Left renal cortex interstitium (tissue), 4 donors: ENCODE measurements at regions not wholly inside any gene's neighbourhood (a gene's known extent, or its start where the extent isn't known, plus 50 kb on each side); places are given as distances from the start of the nearest gene placed in this dataset.

ENCODE experiments used
- DNase-seq, 4 donors: peaks; one replicate each; pipeline ENCODE4 v3.0.0-alpha.2; 2013; ENCODE audit warnings: low read depth in 4 of 4, low spot score in 2 of 4, missing footprints in 1 of 4

DNA sequence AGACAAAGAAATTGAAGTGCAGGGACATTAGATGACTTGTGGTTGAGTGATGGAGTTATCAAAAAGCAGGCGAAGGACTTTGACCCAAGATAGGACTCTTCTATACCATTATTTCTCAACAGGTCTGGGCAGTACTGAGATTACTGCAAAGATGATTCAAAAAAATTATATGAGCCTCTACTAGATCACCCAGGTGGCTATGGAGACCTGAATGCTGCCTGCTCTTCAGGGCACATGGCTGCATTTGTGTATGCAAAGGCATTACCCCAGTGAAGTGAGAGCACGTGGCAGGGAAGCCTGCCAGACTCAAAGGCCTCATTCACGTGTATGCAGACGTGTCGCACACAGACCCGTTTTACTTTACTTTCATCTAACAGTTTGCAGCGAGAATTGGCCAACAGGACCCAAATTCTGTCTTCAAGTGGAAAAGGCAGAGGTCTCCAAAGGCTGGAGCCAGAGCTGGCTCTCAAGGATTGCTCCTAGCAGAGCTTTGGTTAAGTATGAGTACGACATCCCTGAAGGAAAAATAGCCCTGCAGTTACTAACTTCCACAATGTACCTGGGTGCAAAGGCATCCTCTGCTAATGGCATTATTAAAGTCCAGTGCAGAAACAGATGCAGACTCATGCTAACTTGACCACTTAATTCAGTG, 113.8 kb upstream of the ARMC2 start:
- no peak for DNase-seq

DNA sequence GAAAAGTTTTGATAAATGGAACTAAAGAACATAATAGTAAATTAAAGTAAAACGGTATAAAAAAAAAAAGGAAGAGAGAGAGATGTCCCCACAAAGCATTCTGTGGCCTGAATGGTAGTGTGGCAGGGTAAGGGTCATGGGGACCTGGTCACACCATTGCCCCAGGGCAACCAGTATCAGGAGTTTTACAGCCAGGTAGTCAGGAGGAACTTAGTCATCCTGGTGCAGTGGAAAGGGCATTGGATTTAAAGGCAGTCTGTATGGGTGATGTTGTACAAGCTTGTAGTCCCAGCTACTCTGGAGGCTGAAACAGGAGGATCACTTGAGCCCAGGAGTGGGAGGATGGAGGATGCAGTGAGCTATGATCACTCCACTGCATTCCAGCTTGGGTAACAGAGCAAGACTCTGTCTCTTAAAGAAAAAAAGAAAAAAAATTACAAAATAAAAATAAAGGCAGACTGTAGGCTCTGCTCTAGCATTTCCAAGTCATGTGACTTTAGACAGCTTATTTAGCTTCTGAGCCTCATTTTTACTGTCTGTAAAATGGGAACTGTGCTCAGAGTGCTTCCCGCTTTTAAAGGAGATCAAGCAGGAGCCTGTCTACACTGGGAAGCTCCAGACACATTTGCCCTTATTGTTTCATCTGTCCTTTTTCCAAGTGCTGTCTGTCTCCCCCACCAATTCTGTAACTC, 112.8 kb upstream of the ARMC2 start:
- DNase-seq, result no peak

GRCh38 chr6:108736002-108736361, 112.2 kb upstream of the ARMC2 start:
- DNase-seq, result no peak

DNA sequence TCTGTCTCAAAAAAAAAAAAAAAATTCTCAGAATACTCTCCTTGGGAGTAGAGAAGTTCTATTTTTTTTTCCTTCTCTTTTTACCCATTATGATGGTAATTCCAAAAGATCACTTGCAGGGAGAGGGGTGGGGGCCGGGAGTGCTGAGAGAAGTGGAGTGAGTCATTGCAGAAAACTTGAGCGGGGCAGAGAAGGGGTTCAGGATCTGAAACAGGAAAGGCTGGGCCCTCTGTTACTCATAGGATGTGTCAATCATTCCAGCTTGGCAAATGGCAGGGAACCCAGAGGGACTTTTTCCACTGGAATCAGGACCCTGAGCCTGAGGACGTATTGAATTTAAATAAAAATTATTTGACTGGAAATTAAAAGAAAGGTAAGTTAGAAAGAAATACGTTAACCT, 111.4 kb upstream of the ARMC2 start:
- DNase-seq, result no peak

DNA sequence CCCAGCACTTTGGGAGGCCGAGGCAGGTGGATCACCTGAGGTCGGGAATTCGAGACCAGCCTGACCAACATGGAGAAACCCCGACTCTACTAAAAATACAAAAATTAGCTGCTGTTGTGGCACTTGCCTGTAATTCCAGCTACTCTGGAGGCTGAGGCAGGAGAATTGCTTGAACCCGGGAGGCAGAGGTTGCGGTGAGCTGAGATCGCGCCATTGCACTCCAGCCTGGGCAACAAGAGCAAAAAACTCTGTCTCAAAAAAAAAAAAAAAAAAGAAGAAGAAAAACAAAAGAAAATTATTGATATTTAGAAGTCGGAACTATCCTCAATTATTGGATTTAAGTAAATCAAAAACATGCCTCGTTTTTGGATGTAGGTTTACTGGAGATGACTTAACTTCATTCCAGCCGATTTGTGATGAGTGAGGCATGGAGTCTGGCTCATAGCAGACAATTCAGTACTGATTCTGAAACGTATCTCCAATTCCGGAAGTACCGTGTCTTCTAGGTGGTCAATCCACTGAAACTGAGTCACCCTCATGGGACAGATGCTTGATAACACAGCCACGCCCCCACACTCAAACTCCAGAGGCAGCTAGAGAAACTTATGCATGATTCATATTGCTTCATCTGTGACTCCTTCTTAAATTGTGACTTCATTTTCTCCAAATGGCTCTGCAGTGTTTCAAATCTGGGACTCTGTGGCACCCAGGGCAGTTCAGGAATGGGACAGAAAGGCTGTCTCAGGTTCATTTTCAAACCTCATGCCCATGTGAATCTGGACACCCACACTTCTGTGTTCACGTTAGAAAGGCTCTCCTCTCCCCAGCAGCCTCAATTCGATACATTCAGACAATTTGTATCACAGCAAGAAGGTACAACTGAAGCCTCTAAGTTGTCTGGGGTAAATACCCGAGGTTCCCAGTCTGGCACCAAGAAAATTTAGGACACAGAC, 110.4 kb upstream of the ARMC2 start:
- DNase-seq, result no peak

DNA sequence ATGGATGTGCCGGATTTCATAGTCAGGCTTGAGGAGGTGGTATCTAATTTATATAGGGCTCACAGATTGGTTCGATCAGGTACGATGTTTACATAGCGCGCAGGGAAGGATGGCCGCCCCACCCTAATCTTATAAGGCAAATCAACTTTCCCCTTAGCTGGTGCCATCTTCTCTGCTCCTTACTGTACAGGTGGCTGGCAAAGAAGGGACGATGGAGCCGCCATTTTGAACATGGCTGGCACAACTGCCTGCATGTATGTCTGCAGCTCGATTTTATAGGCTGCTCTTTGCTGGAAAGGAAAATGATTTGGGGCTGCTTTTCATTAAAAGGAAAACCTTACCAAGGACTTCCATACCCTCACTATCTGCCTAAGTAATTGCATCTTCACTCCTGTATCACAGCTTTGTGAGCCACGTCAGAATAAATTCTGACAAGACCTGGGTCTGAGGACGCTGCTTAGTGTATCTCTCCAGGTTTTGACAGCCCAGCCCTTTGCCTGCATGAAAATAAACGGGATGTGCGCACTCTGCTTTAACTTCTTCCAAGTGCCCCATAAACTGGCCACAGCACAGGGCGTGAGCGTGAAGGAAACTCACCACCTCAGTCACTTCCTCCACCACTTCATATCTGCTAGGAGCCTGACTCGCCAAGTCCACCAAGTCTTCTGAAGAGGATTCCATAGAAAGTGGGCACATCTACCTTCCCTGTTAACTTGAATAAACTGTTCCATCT, 109.4 kb upstream of the ARMC2 start:
- no peak for DNase-seq

DNA sequence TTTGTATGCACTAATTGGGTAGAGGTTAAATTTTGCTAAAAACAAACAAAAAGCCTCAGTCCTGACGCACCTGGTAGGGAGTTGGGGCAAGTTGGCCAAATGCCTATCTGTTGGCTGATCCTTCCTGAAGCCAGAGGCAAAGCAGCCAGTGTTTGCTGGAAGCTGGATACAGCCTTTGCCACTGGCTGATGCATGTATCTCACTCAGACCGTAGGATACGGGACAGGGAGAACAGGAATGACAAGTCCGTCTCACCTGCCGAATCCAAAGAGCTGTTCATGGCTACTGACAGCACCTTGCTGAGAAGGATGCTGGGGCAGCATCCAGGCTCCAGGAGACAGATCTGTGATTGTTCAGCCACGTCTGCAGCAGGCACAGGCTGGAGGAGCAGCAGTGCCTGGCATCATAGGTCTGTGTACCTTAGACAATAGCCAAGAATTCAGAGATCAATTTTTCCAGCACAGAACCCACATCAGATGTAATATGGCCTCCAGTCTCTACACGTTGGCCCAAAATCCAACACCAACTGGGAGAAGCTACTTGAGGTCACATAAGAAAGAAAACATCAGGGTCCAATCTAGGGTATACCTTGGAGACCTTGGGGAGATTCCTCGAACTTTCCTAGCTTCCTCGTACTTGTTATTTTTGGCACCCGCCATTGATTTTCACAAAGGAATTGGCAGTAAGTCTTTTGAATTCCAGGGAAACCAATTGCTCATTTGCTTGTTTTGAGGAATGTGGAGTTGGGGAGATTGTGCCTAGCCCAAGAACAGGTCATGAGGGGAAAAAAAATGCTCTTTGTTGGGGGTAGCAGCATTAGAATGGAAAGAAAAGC, 108.5 kb upstream of the ARMC2 start:
- DNase-seq, result no peak

GRCh38 chr6:108741331-108741989, 106.8 kb upstream of the ARMC2 start:
- DNase-seq, result no peak

- DNase-seq, result no peak
Observed at GRCh38 chr6:108742041-108742440, 106.2 kb upstream of the ARMC2 start.

DNA sequence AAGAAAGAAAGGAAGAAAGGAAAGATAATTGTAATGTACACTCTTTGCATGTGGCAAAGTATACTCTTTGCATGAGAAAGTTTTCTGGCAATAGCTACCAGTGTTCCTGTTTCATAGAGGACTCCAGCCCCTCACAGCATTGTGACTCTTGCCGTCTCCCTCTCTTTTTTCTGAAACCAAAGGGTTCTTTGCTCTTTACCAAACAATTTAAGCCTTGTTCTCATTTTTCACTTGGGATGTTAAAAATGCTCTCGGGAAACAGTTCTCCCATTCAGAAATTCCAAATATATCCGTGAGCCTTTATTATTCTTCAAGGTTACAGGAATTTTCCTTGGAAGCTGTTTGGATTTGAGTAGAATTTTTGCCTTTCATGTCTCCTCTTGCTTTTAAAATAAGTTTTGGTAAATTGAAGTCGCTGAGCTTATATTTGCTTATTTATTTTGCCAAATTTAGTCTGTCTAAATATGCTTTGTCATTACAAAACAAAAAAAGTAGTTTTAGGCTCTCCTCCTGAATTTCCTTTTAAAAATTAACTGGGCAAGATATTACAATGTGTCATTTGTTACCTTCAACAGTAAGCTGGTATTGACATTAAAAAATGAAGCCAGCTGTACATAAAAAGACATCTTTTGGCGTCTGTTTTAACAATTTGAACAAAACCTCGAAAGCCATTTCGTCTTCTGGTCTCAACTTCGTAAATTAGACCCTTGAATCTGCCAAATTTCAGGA, 103.8 kb upstream of the ARMC2 start:
- DNase-seq, result no peak

DNA sequence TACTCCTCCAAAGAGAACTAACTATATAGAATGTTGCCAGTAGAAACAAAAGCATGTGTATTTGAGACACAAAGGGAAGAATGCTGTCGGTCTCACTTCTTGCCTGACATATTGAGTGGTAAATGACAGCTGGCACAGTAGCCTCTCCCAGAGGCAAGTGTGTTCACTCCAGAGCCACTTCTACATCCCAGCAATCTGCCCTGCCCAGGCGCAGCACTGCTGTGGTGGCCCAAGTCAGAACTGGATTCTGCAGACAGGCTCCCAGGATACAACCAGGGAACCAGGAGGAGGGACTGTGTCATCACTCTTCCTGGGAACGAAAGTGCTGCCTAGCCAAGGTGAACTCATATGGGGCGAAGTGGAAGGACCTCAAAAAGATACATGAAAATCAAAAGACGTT, 103.2 kb upstream of the ARMC2 start:
- no peak for DNase-seq

DNA sequence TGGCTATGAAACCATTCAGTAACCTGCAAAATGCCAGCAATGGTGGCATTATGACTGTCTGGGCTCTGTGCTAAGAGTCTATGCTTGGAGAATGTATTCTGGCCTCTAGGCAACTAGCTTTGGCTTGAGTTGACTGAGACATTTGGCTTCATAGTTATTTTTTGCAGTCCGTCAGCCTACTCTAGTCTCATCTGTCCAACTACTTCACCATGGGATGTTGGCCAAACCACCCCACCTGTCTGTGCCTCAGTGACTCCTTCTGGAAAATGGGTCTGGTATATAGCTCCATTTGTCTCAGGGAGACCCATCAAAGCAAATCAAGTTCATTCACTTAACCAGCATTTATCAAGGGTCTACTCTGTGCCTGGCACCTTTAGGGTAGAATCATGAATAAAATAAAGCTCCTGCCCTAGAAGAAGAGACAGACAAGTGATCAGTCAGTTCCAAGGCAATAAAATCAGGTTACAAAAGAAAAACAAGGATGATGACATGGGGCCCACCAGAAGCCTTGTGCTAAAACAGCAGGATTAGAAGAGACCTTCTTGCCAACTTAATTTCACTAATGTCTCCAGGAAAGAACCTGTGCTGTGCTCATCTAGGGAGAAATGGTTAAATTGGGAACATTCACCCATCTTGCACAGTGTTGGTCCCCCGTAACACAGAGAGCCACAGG, 102.4 kb upstream of the ARMC2 start:
- DNase-seq, result no peak

DNA sequence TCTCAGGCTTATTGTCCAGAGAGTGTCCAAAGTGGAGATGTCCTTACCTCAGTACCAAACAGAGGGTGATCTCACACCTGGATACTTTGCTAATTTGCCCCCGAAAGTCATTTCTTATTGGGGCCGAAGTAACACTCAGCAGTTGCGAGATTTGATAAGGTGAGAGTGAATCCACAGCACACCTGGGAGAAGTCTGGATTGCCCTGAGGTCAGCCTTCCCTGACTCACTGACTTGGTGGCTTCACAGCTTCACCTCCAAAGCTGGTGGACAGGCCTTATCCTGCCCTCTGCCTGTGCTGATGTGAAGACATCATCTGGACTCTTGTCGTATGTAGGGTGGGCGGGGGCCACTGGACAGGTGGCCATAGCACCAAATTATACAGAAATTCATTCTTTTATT, 101.9 kb upstream of the ARMC2 start:
- DNase-seq, result no peak

DNA sequence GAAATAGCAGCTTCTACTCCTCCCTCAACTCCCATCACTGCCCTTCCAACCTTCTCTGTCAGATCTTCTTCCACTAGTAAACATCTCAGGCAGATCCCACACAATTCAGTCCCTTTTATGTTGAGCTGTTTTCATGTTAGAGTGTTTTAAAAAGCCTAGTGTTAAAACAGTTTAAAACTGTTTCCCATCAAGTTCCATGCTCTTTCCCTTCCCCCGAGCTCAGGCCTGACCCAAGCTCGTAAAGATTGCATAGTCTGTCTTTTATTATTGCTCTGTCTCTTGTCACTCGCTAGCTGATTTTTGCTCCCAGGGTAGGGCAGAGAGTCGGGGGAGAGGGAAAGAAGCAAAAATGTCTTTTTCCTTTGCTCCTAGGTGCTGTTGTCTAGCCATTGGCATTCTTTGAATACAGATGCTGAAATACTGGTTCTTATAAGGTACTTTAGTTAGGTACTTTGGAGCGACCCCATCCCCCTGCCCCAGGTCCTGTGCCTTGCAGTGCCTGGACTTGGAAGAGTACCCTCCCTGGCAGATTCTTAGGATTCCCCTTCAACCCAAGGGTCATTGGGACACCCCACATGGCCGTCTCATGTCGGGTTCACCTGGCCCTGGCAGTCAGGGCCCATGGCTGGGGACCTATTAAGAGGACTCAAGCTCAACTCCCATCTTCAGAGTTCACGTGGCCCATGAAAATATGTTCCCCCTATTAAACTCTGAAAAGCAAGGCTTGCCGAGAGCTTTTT, 101.2 kb upstream of the ARMC2 start:
- peak in 3 of 4 donors; percentile 17 to 52 (median 23) for DNase-seq

GRCh38 chr6:108748055-108748454, 100.2 kb upstream of the ARMC2 start:
- no peak for DNase-seq

DNA sequence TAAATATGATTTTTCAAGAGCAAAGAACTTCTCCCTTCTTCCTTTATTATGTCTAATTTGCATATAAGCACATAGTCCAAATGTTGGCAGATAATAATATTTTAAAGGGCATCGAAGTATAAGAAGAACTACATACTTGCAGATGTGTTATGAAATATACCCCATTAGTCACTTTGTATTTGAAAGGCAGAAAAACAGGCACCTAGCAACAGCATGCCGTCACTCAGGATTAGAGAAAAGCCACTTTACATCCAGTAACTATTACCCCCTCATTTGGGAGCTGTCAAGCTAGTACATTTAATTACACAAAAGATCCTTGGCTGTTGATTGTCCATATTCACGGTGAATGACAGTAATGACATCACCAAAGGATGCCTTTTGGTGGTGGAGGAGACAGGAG, 99.3 kb upstream of the ARMC2 start:
- DNase-seq, result no peak

- no peak for DNase-seq
Observed at GRCh38 chr6:108750801-108751200, 97.4 kb upstream of the ARMC2 start.

DNA sequence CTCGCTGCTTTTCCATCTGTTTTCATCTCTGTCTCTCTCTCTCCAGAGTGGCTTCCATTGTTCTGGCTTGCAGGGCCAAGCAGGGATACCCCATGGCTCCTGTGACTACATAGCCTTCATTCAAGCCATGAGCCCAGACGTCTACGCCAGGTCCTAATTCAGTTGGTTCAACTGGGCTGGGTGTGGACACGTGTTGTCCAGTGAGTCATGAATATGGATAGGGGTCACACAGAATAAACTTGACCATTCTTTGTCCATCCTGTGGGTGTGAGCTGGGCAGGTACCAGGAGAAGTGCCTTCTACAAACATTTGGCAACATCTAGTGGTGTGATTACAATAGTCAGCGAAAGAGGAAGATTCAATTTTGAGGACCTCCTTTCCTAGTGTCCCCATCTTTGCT, 96.9 kb upstream of the ARMC2 start:
- DNase-seq, result no peak
